LNCaP clone FGC (cell line): ENCODE measurements at regions not wholly inside any gene's neighbourhood (a gene's known extent, or its start where the extent isn't known, plus 50 kb on each side); places are given as distances from the start of the nearest gene placed in this dataset.

Experiments used
- DNase-seq: peaks from one replicate; pipeline ENCODE4 v3.0.0-alpha.2; 2011; ENCODE audit warnings: low read depth
- H3K4me3 ChIP-seq: 2 replicates; pipeline ENCODE4 v1.5.1; 2011; ENCODE audit warnings: mild to moderate bottlenecking, low read depth, low read length, control low read depth
- TF ChIP-seq, protein P1 (sequence below): IDR thresholded peaks from 2 replicates; pipeline ENCODE4 v1.5.1; 2012; ENCODE audit warnings: mild to moderate bottlenecking; ENCODE audit not compliant: control insufficient read depth, insufficient read depth; ENCODE audit errors: extremely low read depth

DNA sequence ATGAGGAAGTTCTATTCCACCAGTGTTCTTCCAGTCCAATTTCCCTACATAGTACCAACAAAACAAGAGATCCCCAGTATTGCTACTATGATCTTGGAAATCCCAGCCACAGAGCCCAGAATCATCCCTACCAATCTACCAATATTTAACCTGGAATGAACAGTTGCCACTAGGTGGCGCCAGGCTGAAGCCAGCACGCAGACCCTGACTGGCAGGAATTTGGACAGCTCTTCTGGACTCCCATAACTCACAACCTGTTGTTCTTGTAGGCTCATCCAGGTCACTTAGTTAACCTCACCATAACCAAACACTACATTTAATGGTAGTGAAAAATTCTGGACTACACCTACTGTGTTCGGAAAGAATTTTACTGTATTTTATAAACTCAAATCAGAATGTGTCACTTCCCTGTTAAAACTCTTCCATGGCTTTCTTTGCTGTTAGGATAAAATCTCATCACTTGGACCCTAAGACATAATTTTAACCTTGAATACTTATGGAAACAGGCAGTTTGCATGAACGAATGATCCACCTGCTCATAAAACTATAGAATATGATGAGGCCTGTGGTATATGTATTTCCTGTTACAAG is 59.8 kb upstream of the SLC38A11 start:
- DNase-seq: peak; percentile 58
- H3K4me3 ChIP-seq: no peak overlapping the region
- TF ChIP-seq, protein P1, sequence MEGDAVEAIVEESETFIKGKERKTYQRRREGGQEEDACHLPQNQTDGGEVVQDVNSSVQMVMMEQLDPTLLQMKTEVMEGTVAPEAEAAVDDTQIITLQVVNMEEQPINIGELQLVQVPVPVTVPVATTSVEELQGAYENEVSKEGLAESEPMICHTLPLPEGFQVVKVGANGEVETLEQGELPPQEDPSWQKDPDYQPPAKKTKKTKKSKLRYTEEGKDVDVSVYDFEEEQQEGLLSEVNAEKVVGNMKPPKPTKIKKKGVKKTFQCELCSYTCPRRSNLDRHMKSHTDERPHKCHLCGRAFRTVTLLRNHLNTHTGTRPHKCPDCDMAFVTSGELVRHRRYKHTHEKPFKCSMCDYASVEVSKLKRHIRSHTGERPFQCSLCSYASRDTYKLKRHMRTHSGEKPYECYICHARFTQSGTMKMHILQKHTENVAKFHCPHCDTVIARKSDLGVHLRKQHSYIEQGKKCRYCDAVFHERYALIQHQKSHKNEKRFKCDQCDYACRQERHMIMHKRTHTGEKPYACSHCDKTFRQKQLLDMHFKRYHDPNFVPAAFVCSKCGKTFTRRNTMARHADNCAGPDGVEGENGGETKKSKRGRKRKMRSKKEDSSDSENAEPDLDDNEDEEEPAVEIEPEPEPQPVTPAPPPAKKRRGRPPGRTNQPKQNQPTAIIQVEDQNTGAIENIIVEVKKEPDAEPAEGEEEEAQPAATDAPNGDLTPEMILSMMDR: peak; percentile 83

DNA sequence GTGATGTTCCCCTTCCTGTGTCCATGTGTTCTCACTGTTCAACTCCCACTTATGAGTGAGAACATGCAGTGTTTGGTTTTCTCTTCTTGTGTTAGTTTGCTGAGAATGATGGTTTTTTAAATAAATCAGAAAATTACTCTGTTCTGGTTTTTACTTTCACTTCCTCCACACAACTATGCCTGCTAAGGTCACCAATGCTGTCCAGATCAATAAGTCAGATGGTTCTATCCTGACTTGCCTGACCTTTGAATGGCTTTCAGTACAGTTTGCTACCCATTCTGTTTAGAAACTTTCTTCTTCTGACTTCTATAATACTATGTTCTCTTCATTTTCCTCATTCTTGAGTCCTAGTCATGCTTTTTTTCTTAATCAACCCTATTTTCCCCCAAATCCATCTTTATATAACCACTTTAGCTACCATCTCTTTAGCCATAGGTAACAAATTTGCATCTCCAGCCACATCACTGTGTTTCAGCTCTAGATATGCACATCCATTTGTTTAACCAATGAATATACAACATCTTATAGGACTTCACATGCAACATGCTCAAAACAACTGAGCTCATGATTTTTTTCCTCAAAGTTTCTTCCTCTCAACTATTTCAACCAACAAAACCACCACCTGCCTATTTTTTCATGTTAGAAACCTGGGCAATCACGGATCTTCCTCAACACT is 58.8 kb upstream of the SLC38A11 start:
- TF ChIP-seq, protein P1: no peak
- DNase-seq: no peak
- no peak overlapping the region for H3K4me3 ChIP-seq

DNA sequence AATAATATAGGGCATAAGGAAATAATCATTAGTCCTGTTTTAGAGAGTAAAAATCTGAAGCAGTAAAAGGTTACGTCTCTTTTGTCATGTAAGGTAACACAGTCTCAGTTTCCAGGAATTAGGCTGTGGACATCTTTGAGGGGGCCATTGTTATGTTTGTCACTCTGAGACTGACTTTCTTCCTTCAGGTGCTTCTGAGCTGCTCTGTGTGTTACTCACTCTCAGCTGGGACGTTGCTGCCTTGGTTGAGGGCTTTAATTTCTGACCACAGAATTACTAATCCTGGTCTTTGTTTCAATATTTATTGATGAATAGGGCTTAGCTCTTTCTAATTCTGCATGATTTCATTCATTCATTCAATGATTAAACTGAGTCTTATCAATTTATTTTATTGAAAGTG is 55.9 kb upstream of the SLC38A11 start:
- TF ChIP-seq, protein P1: no peak
- no peak overlapping the region for H3K4me3 ChIP-seq
- no peak for DNase-seq

DNA sequence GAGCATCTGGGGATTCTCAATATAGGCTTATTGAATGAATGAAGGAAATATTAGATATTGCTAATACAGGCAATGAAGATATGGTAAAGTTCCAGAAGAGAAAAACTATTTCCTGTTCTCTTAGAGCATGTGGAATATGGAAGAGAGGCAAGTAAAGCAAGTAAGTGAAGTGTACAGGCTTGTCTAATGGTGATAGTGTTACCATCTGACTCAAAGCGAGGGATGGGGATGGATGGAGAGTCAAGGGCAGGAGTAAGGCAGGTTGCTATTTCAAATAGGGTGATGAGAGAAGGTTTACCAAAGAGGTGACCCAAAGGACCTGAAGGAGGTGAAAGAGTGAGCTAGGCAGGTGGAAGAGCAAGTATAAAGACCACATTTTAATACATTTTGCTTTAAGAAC is 55.2 kb upstream of the SLC38A11 start:
- no peak for DNase-seq
- no peak overlapping the region for H3K4me3 ChIP-seq
- TF ChIP-seq, protein P1: no peak

DNA sequence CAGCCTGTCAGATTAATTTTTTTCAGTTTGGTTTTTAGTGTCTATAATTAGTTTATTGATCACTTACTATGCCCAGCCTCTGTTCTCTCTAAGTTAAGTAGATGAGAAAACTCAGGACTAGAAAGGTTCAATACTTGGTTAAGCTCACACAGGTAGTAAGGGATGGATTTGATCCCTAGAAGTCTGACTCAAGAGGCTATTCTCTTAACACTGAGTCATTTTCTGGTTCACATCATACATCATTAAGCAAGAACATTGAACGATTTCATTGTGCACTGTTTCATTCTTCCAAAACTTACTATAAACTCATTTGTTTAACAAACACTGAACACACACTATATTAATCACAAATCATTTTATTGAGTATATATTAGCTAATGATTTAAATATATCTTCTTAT is 54.1 kb upstream of the SLC38A11 start:
- TF ChIP-seq, protein P1: no peak
- no peak for DNase-seq
- no peak overlapping the region for H3K4me3 ChIP-seq

- no peak overlapping the region for H3K4me3 ChIP-seq
- TF ChIP-seq, protein P1: no peak
- no peak for DNase-seq
These were observed 53.5 kb upstream of the SLC38A11 start for GRCh38 chr2:165008730-165009315.
